ENCODE measurements at regions not wholly inside any gene's neighbourhood (a gene's known extent, or its start where the extent isn't known, plus 50 kb on each side); places are given as distances from the start of the nearest gene placed in this dataset.
"Not testable (repeated sequence)": the region's sequence is repeated elsewhere in the genome, so short reads cannot be mapped to it uniquely, and the experiment has no call there.

DNA sequence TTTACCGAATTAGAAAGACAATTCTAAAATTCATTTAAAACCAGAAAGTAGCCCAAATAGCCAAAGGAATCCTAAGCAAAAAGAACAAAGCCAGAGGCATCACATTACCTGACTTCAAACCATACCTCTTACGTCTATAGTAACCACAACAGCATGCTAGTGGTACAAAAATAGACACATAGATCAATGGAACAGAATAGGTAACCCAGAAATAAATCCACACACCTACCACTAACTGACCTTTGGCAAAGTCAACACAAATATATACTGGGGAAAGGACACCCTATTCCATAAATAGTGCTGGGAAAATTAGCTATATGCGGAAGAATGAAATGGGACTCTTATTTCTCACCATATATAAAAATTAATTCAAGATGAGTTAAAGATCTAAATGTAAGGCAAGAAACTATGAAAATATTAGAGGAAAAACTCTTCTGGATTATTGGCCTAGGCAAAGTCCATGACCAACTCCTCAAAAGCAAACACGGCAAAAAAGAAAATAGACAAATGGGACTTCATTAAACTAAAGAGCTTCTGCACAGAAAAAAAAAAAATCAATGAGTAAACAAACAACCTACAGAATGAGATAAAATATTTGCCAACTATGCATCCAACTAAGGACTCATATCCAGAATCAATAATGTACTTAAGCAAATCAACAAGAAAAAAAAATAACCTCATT, 568.9 kb downstream of the SOX5 start:
- no peak for DNase-seq

DNA sequence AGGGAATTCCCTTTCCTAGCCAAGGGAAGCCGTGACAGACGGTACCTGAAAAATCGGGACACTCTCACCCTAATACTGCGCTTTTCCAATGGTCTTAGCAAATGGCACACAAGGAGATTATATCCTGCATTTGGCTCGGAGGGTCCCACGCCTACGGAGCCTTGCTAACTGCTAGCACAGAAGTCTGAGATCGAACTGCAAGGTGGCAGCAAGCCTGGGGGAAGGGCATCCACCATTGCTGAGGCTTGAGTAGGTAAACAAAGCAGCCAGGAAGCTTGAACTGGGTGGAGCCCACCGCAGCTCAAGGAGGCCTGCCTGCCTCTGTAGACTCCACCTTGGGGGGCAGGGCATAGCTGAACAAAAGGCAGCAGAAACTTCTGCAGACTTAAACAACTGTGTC, 560.6 kb downstream of the SOX5 start:
- not testable (repeated sequence) for DNase-seq

DNA sequence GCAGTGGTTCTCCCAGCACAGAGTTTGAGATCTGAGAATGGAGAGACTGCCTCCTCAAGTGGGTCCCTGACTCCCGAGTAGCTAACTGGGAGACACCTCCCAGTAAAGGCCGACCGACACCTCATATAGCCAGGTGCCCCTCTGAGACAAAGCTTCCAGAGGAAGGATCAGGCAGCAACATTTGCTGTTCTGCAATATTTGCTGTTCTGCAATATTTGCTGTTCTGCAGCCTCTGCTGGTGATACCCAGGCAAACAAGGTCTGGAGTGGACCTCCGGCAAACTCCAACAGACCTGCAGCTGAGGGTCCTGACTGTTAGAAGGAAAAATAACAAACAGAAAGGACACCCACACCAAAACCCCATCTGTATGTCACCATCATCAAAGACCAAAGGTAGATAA, 560.2 kb downstream of the SOX5 start:
- not testable (repeated sequence) for DNase-seq

DNA sequence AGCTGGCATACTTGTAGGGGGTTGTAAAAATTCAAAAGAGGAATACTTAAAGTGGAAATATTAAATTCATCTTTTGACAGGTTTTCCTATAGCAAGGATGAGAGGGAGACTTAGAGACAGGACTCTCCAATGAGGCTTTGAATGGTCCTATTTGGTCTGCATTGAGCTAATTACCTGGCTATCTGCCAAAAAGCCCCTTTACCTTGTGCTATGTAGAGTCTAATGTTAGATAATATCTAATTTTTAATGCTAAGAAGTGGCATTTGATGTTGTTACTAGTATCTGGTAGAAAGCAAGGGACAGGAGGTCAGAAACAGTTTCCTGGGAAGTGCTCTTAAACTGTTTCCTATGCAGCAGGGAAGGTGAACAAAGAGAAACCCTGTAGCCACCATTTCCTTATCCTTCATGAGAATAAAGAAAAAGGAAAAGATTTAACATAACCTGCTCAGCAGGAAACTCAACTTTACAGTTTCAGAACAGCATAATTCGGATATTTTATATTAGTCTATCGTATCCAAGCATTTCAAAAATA, 550.0 kb downstream of the SOX5 start:
- no peak for DNase-seq

DNA sequence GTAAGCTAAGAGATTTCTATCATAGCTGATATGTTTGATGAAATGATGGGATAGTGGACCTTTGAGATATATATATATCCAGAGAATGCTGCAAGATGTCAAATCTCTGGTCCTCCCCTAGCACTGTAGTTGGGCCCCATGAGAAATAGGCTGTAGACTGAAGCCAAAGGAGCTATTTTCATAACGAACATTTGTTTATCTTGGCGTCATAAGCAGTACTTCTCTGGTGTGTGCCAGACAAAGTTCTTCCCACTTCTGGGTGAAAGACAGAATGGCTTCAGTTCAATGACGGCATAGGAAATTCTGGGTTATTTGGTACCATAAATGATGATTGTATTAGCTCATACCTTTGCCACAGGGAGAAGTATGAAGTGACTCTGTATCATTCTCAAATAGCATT, 534.3 kb downstream of the SOX5 start:
- DNase-seq: no peak

DNA sequence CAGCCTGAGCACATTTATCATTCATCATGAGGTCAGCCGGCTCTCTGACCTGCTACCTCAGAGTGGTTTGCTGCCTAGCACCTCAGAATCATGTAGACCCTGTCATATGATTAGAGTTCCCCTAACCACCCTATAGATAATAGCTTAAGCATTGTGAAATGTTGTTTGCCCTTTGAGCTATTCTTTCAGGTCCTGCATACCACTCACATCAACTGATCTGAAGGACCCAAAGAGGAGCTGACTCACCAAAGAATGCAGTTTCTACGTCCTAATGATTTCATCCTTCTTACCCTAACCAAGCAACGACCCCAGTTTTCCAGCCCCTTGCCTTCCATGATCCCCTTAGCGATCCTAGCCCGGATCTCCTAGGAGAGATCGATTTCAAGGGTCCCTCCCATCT, 527.9 kb downstream of the SOX5 start:
- DNase-seq: no peak

DNA sequence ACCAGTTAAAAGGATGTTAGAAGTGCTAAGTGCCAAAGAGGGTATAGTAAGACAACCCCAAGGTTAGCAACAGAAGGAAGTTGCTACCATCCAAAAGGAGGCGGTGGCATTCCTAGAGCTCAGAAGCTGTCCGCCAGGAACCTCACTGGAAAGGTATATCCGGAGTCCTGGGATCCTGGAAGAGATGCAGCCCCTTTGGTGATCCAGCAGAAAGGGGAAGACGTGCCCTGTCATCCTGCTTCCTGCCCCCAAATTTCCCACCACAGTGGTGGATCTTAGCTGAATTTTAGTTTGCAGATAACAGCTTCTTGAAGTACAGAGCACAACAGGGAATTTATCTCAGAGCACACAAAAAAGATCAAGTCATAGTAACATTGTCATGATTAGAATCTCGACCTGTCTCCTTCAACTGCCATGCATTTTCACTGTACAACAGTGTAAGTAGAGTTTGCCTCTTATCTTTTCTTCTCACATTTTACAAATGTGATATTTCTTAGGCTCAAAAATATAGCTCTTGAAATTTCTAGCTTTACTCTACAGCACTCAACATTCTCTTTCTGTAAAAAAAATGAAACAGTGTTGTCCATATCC, 526.3 kb downstream of the SOX5 start:
- no peak for DNase-seq

DNA sequence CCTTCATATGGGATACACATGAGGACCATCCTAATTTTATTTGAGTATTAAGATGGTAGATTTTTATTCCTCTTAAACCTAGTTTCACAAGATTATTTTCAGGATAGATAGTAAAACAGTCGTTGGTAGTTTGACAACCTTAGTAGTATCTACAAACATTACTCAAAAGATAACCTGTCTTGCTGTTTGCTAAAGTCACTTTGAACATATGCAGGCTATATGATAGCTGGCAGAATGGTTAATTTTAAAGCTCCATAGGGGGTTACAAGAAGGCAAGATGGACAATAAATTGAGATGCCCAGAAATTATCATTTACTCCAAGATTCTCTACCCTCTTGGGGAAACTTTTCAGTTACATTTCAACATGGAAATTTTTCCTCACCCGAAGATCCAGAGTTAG, 525.7 kb downstream of the SOX5 start:
- DNase-seq: no peak

DNA sequence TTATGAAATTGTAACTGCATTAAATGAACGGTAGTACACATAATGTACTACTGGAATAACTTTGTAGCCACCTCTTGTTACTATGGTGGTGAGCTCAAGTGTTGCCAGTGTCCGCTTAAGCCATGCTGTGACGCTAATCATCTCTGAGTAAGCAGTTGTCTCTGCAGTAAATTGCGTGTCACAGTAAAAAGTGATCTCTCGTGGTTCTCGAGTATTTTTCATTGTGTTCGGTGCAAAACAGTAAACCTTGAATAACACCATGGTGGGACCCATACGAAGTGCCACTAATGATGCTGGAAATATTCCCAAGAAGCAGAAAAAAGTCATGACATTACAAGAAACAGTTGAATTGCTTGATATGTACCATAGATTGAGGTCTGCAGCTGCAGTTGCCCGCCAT, 524.8 kb downstream of the SOX5 start:
- no peak for DNase-seq

DNA sequence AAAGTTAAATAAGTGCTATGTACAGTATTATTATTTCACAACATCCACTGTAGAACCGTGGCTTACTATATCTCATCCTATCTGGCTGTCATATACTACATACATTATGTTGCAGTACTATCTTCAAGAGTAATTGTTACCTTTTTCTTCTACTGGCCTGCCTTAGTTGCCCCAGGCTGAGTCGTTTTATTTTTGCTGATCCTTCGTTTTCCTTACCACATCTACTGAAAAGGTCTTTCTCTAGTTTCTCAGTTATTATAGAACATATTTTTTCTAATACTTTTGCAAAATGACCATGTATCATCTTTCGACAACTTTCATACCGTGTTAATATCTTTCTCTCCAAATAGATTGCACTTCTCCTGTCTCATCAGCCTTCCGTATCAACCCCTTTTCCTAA, 523.1 kb downstream of the SOX5 start:
- DNase-seq: no peak

DNA sequence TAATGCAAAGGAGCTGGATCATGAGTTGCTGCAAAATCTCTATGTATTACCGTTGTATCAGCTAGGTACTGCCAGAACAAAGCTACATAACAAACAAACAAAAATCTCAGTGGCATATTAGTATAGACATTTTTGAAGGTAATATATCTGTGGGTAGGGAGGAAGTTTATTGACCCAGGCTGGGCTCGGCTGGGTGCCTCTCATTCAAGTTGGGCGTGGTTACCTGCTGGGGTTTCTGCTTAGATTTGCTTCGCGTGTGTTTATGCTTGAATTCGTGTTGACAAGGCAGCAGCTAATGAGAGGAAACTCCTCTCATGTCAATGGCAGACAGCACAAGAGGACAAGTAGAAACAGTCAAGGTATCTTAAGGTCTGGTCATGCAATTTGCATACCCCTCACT, 520.7 kb downstream of the SOX5 start:
- DNase-seq: no peak

DNA sequence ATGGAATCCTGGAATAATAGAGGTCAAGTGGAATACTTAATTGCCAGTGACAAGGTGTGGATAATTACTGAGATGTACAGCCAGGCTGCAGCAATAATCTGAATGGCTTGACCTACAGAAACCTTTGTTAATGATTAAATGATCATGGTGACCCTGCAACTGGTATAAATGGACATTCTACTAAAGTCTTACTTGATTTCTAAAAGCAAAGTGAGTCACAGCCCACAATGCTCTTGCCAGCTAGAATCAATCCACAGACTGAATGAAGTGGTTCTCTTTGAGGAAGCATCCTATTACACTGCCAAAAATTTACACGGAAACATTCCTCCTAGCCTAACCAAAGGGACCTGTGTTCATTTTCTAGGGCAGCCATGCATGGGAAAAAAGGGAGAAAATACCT, 518.5 kb downstream of the SOX5 start:
- DNase-seq: no peak

DNA sequence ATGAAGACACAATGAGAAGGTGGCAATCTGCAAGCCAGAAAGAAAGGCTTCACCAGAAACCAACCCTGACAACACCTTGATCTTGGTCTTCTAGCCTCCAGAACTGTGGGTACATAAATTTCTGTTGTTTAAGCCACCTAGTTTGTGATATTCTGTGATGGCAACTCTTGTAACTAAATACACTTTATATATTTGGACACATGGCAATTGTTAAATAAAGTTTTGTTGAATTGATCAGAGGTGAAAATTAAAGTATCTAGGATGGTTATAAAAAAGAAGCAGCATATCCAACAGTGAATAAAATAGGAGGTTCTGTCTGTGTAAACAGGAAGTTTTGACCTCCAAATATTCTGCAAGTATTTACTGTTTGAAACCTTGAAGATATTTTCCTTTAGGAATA, 516.3 kb downstream of the SOX5 start:
- DNase-seq: no peak

DNA sequence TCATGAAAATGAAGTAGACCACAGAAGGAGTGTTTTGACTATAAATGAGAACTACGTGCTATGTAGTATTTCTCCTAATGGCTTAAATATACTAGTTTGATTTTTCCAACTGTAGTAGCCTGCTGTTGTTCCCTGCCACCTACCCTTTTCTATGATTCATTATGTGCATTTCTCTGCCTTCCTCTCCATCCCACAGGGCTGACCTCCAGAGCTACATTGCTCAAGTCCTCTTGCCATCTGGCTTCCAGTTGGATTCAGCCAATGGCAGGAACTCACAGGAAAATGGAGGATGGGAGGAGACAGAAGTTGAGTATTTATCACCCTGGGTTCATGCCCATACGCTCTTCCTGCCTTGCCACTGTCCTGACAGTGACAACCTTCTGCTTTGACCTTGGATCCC, 515.3 kb downstream of the SOX5 start:
- DNase-seq: no peak

DNA sequence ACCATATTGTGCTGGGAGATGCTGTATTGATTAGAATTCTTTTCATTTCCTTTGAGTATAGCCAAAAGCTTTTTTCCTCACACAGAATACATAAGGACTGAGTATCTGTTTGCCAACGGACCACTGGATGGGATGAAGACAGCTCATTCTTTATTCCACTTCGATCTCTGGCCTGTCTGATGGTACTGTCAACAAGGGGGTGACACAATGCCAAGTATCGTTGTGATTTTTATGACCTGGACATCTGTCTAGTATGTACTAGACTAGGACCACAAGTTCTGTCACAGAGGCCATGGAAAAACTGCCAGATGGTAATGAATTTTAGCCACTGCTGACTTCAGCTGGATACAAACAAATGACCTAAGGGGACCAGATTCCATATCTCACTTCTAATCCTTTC, 502.7 kb downstream of the SOX5 start:
- DNase-seq: no peak

DNA sequence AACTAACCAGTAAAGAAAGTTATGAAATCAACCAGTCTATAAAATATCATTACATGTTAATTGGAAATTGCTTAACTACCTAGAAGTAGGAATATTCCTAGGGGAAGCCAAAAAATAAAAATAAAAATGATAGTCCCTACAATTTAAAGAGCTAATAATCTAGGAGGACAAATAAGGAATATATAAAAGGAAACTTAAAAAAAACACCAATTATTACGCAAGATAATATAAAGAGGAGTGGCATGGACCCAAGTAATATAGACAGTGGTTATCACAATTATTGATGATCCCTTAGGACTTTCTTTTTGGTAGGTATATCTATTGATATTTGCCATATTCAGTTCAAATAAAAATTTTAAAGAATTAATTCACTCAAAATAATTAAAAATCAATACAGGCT, 498.7 kb downstream of the SOX5 start:
- DNase-seq: no peak

DNA sequence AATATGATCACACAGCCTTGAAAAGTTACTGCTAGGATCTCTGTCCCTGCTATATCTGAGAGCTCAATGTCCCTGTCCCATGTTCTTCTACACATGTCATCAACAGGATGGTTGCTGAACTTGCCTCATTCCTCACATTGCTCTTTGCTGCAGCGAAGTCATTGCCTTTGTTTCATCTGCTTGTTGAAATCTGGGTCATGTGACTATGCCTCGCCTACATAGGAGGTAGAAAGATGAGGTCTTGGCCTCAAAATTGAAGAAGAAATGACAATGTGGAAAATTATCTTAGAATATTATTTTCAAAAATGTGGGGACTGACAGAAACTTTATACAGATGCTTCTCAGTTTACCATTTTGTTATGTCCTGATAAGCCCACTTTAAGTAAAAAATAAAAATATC, 494.2 kb downstream of the SOX5 start:
- no peak for DNase-seq

DNA sequence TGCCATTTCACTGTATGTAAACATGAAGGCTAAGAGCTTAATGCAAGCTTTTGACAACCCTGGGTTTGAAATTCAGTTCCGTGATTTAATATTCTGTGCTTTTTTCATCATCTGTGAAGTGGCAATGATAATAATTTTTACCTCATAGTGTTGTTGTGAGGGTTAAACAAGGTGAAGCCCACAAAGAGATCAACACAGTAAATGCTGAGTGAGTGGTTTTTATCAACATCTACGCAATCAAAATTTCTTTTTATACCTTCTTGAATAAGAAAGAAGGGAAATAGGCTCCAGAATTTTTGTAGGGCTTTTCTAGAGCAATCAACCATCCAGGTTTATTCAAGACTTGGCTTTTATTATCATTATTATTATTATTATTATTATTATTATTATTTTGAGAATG, 490.8 kb downstream of the SOX5 start:
- DNase-seq: no peak

DNA sequence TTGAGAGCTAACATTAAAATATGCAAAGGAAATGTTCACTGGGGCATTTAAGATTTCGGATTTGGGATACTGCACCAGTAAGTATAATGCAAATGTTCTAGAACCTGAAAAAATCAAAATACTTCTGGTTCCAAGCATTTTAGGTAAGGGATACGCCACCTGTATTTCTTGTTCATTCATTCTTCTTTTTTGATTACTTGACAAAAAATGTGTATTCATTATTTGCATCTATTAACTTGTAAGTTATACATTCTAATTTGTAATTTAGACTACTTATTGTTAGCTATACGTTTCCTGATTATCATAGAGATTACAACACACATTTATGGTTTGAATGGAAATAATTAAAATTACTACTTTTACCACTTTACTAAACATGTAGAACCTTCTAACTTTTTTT, 486.9 kb downstream of the SOX5 start:
- DNase-seq: no peak

DNA sequence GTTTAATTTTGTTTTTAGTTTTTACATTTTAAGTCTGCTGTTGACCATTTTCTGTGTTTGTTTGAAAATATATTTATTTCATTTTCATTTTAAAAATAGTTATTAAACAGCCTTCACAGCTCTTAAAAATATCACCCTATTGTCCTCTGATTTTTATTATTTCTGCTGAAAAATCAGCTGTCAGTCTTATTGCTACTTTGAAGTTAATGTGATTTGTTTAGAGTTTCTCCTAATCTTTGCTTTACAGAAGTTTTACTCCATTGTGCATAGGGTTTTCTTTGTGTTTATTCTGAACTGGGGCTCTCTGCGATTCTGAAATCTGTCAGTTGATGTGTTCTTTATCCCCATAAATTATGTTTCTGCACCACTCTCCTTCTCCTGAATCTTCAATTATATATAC, 486.3 kb downstream of the SOX5 start:
- no peak for DNase-seq

DNA sequence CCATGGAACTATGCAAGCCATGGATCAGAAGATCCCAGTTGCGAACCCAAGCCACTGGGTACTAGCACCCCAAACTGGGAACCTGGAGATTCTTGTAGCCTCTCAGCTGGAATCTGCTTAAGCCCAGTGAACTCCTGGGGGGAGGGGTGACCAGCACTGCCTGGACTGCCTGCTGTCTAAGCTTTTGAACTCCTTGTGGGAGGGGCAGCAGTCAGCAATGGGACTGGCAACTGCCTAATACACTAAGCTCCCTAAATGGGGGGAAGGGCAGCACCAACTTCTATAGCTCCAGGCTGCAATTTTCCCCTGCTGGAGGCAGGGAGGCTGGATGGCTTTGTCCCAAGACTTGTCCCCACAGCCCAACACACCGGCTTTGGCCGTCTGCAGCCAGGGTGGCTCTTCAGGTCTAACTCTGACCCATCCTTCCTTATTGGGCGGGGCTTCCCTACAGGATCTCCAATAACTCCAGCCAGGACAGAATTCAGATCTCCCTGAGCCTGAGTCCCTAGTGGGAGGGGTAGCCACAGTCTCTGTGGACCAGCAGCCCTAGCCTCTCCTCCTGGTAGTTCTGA, 485.1 kb downstream of the SOX5 start:
- DNase-seq: no peak

DNA sequence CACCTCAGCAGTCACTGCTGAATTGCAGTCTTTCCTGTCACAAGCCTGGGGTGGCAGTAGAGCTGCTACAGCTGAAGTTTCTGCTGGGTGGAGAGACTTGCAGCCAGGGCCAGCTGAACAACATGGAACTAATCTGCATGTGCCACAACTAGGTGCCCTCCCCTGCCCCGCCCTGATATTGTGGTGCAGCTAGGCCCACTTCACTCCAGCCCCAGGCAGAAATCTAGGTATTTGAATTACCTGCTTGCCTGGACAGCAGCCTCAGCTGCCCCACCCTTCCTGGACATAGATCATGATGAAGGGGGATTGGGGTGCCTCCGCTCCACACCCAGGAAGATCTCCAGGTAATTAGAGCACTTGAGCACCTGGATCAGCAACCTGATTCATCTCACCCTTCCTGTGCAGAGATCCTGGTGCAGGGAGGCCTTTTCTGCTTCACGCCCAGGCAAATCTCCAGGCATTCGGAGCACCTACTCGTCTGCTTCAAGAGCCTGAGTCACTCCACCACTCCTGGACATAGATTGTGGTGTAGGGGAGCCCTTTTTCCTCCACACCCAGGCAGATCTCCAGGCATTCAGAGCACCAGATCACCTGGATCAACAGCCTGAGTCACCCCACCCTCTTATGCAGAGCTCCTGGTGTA, 477.0 kb downstream of the SOX5 start:
- no peak for DNase-seq

DNA sequence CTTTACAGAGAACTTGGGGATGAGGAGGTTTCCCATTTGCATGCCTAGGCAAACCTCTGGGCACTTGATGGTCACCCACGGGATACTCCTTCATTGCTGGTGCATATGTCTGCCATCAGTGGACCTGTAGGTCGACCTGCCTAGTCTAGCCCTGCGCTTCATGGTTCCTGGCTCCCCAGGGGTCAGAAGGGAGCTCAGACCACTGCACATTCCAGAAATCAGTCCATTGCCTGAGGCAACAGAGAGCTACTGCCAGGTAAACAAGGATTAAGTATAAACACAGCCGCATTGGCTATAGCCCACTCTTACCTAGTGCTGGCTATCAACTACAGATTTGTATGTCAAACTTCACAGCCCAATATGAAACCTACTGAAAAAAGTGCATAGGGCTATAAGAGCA, 476.4 kb downstream of the SOX5 start:
- DNase-seq: no peak

DNA sequence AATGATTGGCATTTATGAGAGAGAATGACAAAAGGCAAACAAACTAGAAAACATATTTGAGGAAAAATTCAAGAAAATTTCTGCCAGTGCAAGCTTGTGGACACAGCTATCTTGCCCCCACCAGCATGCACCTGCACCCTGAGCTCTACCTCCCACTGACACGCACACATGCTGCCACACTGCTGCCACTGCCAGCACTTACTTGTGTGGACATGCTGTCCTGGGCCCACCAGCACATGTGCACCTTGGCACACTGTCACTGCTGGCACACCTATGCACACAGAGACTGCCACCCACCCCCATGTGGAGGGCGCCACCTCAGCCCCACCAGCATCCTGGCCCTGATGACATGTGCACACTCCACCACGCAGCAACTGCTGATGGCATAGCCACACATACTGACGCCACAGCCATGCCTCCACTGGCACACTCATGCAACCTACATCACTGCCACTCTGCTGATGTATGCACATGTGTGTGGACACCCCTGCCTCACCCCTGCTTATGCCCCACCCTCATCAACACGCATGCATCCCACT, 475.0 kb downstream of the SOX5 start:
- DNase-seq: no peak

All from fibroblast of skin of back (primary cell).